ENCODE measurements at regions not wholly inside any gene's neighbourhood (a gene's known extent, or its start where the extent isn't known, plus 50 kb on each side); places are given as distances from the start of the nearest gene placed in this dataset.
"Not testable (repeated sequence)": the region's sequence is repeated elsewhere in the genome, so short reads cannot be mapped to it uniquely, and the experiment has no call there.

GRCh38 chr1:217921126-217921904, 290.2 kb downstream of the SPATA17 start:
- no peak for DNase-seq

- DNase-seq, result no peak
Measured at GRCh38 chr1:217924924-217925323, 293.8 kb downstream of the SPATA17 start.

GRCh38 chr1:217929213-217929885, 298.2 kb downstream of the SPATA17 start:
- no peak for DNase-seq

- no peak for DNase-seq
Measured at GRCh38 chr1:217943361-217943760, 312.2 kb downstream of the SPATA17 start.

GRCh38 chr1:217944550-217944949, 313.4 kb downstream of the SPATA17 start:
- no peak for DNase-seq

- DNase-seq, result no peak
Measured at GRCh38 chr1:217946511-217946910, 315.4 kb downstream of the SPATA17 start.

- no peak for DNase-seq
Measured at GRCh38 chr1:217948741-217949140, 317.6 kb downstream of the SPATA17 start.

- no peak for DNase-seq
Measured at GRCh38 chr1:217953330-217953729, 322.2 kb downstream of the SPATA17 start.

GRCh38 chr1:217953922-217954321, 322.8 kb downstream of the SPATA17 start:
- no peak for DNase-seq

GRCh38 chr1:217955723-217956122, 324.6 kb downstream of the SPATA17 start:
- DNase-seq, result no peak

GRCh38 chr1:217965156-217965786, 319.8 kb upstream of the RRP15 start:
- no peak for DNase-seq

GRCh38 chr1:217968085-217968484, 317.0 kb upstream of the RRP15 start:
- no peak for DNase-seq

GRCh38 chr1:217969428-217969827, 315.7 kb upstream of the RRP15 start:
- DNase-seq, result no peak

- no peak for DNase-seq
Measured at GRCh38 chr1:217977943-217978342, 307.1 kb upstream of the RRP15 start.

- DNase-seq, result no peak
Measured at GRCh38 chr1:217981430-217981829, 303.7 kb upstream of the RRP15 start.

GRCh38 chr1:217982331-217983050, 302.6 kb upstream of the RRP15 start:
- DNase-seq, result no peak

- DNase-seq, result no peak
Measured at GRCh38 chr1:217983051-217983375, 302.1 kb upstream of the RRP15 start.

- no peak for DNase-seq
Measured at GRCh38 chr1:217985641-217986040, 299.5 kb upstream of the RRP15 start.

- DNase-seq, result no peak
Measured at GRCh38 chr1:217989510-217989909, 295.6 kb upstream of the RRP15 start.

GRCh38 chr1:217993439-217993838, 291.7 kb upstream of the RRP15 start:
- no peak for DNase-seq

GRCh38 chr1:218008296-218008695, 276.8 kb upstream of the RRP15 start:
- DNase-seq, result not testable (repeated sequence)

GRCh38 chr1:218015106-218015505, 270.0 kb upstream of the RRP15 start:
- not testable (repeated sequence) for DNase-seq

- no peak for DNase-seq
Measured at GRCh38 chr1:218024211-218024720, 260.8 kb upstream of the RRP15 start.

All from activated T-cell treated with anti-CD3 and anti-CD28 coated beads, Interleukin-2, amount 50 U/mL, for 48 hours (primary cell).